ENCODE measurements at regions not wholly inside any gene's neighbourhood (a gene's known extent, or its start where the extent isn't known, plus 50 kb on each side); places are given as distances from the start of the nearest gene placed in this dataset.

DNA sequence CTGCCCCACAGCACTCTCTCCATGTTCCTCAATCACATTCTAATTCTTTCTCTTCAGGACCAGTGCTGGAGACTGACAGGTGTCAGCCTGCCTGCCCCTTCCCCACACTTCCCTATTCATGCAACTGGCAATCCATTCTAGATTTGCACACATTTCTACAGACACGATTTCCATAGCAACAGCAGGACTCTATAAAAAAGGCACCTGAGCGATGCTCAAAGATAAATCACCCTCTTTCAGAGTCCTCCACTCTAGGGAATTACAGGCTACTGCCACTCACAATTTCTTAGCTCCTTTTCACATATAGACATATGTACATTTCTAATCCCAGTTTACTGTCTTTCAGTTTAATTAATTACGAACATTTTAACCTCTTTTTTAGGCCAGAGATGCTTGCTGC, 118.1 kb upstream of the ANKRD1 start:
- DNase-seq = no peak

DNA sequence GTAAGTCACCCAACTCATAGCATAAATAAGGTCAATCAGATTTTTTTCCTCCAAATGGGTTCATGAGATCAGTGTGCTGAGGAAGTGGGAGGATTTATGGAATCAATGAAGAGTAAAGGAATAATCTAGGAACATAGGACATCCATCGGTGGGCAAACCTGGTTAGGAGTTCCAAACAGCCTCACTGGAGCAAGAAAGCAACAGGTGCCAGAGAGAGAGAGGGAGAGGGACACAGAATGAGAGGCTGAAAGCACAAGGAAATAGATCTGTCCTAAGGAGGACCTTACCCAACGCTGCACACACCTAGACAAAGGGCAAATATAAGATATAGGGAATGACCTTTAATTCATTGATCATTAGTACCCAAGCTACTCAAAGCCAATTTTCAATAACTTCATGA, 119.5 kb upstream of the ANKRD1 start:
- no peak for DNase-seq

DNA sequence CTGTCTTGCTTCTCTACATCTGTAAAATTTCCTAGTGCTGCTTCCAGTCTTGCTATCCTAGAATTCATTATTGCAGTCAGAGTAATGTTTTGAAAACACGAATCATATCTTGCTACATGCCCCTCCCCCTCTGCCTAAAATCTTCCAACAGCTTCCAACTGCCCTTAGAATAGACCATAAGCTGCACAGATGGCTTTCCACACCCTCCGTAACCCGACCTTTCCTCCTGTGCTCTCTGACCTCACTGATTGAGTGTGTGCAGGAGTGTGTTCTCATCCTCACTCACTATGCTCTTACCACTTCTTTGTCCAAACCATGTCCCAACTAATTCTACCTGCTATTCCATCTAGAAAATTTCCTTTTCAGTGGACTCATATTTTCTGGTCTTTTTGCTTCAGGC, 121.2 kb upstream of the ANKRD1 start:
- DNase-seq = no peak

DNA sequence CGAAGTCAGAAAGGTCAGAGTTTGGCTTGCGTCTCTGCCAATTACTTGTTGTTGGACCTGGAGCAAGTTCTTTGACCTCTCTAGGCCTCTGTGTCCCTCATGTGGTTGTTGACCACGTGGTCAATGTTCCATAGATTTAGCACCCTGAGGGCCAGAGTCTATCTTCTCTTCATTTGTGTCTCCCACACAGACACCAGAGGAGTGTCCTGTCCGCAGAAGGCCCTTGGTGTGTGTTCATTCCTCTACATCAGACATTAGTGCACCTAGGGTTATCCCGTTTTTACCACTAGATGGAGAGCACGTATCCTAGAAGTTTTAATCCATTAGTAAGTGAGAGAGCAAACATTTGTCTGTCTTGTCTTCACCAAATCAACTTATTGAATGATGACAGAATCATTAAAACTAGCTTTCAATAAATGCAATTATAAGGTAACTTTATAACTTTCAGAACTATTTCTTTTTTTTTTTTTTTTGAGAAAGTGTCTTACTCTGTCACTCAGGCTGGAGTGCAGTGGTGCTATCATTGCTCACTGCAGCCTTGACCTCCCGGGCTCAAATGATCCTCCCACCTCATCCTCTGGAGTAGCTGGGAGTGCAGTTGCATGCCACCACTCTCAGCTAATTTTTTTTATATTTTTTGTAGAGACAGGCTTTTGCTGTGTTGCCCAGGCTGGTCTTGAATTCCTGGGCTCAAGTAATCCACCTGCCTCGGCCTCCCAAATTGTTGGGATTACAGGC, 122.5 kb upstream of the ANKRD1 start:
- DNase-seq = no peak

DNA sequence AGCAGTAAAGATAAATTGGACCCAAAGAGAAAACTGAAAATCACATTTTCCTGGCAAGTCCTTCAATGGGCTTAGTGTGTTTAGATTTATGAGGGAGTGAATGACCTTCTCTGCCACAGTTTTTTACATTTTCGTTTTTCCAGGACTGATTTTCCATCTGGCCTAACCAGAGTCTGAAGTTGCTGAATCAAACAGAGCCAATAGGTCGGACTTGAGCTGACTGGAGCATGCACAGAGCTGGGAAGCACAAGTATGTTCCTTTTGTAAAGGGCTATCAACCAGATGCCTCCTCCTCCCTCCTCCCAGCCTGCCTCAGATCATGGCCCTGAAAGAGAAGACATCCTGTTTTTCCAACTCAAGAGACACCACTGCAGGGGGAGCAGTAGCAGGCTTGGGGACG, 126.0 kb upstream of the ANKRD1 start:
- no peak for DNase-seq

DNA sequence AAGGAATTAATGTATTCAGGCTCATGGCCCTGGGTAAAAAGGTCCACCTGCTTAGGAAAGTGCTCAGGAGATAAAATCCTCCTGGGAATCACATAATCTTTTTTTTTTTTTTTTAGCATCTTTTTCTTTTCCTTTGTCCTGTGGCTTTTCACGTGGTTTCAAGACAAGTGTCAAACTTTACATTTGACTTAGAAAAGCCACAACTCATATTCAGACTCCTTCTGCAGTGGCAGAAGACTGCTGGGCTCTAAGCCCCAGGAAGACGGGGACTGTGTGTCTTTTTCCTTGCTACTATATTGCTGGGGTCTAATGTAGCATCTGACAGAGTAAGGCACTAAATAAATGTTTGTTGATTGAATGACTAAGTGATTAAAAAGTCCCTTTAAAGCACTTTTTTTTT, 127.5 kb upstream of the ANKRD1 start:
- no peak for DNase-seq

DNA sequence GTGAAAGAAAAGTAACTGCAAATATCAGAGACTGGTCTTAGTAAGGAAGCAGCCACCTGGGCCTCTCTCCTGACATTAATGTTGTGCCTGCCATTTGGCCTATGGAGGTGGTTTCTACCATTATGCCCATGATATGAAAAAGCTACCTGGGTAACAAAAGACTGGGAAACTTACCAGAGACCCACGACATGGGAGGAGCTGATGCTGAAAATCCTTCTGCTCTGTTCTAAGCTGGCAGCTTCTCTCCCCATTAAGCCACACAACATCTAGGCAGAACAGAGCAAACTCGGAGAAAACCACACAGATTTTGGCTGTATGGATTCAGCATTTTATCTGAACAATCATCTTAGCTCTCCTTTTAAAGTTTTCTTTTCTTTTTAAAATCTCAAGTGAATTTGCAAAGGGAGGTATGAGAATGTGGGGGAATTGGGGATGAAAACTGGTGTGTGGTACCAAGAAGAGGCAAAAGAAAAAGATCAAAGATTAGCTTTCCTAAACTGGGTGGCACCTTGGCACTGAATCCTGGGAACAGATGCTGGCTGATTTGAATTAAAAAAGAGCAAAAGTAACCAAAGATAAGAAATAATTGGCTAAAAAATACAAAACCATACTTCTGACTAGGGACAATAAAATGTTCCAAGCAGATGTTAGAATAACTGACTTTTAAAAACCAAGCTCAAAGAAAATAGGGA, 128.6 kb upstream of the ANKRD1 start:
- no peak for DNase-seq

DNA sequence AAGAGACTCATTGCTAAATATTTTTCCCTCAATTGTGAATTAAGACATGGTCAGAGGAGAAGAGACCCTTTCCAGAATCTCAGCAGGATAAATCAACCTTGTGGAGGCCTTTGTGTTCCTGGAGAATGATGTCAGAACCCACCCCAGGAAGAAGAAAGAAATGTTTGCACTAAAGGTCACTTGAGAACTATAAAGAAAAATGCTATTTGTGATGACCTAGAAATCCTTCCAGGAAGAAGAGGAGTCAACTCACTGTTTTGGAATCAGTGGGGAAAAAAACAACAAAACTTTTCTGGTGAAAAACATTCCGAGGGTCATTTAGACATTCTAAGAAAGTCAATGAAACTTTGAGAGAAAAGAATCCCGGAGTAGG, 129.1 kb upstream of the ANKRD1 start:
- no peak for DNase-seq

DNA sequence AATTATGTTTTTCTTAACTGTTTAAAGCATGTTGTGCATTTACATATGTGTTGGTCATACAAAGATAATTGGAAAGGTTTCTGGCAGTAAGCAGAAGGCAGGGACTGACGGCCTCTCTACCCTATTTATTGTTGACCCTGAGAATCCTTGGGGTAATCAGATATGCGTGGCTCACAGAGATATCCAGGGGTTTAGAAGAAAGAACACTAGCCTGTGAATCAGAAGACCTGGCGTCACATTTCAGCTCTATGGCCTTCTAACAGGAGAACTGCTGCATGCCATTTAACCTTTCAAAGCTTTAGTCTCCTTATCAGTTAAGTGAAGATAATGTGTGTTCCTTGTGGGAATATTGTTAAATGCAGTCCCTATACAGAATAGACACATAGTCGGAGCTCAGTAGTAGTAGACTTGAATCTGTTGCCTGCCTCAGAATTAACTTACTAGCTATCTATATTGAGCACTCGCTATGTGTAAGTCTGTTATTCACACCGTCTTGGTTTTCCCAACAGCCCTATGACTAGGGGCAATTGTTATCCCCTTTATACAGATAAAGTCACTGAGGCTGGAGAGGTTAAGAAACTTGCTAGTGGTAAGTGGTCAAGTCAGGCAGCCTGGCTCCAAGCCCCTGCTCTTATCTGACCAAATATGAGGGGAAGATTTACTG, 129.6 kb upstream of the ANKRD1 start:
- DNase-seq = no peak

DNA sequence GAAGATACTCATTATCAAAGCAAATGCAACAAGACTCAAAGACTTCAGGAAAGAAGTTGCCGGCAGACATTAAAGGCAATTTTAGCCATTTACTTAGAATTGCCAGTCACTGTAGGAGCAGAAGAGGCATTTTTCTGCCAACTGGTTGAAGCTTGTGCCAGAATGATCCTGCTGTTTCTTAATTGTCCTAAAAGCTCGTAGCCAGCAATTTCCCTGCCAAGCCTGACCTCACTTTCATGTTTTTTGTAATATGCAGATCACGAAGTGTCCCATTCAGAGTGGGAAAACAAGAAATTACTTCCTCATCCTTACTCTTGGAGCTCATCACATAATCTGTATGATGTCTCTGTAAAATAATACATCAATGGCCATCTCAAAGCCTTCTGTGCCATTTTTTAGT, 130.9 kb upstream of the ANKRD1 start:
- no peak for DNase-seq

DNA sequence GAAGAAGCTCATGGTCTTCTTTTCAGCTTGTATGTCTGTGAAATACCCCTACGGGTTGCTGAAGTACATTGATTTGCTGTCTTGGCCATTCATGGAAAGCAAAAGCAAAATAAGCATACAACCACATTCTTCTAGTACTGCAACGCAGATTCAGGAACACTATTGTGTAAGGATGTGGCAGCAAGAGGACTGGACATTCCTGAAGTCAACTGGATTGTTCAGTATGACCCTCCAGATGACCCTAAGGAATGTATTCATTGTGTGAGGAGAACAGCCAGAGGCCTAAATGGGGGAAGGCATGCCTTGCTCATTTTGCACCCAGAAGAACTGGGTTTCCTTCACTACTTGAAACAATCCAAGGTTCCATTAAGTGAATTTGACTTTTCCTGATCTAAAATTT, 133.4 kb upstream of the ANKRD1 start:
- no peak for DNase-seq

DNA sequence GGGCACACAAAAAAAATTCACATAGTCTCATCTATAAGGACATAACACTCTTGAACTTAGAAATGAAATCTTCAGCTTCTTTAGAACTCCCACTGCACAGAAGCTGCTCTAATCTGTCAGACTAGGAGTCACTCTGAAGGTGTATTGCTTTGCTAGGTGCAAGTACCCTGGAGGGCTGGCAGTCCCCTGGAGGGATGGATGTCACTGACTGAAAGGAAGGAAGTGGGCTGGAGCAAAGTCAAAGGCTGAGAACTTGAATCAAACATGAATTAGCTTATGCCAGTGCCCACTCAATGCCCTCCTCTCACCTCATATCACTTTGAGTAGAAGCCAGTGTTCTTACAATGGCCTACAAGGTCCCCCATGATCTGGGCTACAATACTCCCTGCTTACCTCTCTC, 140.3 kb upstream of the ANKRD1 start:
- no peak for DNase-seq

DNA sequence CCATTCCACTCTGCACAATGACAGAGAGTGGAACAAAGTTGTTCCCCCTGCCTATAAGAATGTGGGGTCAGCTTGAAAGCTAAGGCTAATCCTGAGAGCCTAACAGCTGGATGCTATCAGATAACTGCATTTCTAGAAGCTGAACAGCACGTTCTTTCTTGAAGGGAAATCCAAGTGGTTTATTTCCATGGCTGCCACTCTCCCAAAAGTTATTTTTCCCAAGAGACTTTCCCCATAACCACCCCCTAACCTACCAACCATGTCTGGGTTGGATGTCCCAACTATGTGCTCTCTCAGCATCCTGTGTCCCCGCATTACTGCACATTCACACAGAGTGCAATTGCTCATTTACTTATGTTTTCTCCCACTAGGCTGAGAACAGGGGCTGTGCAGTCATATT, 140.7 kb upstream of the ANKRD1 start:
- DNase-seq = peak; percentile 43

DNA sequence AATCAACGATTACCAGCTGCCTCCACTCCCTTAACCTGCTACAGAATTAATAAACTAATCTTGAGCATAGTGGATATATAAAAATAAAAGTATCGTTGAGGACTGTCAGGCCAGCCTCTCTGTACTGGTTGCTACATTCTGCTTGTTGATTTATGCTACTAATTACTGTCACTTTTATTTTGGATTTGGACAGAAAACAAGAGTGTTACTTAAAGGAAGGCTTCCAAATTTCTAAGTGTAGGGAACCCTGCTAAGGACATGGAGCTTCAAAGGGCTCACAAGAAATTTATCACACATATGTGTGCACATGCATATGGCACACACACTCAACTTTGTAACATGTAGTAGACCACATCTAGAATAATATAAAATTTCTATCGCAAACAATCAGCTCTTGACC, 141.2 kb upstream of the ANKRD1 start:
- DNase-seq = no peak

DNA sequence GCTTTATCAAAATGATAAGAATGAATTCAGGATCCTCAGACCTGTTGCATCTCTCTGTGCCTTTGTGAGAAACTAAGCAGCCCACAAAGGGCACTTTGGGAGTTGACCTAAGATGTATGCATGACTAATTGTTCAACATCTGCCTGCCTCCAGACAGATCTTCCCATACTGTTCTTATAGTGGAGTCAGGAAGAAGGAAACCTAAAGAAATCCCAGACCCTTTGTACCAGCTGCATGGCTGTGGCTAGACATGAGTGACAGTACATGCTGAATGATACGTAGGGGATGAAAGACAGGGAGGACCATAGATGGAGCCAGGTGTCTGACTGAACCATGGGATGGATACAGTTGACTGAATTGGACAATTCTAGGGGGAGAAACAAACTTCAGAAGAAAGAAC, 148.7 kb upstream of the PCGF5 start:
- DNase-seq = no peak

DNA sequence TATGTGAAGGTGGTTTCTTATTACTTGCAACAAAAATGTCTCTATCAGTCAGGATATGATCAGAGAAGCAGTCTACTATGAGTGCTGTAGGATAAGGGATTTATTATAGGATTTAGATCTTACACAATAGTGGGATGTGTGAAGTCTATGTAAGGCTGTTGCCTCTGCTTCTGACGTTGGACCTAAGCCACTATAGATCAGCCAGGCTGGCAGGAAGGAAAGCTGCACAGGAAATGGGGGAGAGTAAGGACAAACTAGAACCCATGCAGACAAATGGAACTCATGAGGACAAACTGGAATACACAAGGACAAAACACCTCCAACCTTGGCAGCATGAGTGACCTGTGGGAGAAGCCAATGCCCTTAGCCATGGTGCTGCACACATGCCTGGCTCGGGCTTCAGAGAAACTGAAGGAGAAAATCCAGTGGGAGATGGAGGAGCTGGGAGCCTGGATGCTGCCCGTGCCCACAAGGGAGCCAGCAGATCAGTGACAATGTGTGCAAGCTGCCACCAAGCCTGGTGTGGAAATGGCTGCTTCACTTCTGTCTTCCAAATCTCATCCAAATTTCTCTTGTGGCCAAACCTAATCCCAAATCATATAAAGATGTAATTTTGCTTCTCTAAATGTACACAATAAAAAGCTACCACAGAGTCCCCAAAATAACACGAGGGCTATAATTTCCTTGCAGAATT, 147.0 kb upstream of the PCGF5 start:
- no peak for DNase-seq

DNA sequence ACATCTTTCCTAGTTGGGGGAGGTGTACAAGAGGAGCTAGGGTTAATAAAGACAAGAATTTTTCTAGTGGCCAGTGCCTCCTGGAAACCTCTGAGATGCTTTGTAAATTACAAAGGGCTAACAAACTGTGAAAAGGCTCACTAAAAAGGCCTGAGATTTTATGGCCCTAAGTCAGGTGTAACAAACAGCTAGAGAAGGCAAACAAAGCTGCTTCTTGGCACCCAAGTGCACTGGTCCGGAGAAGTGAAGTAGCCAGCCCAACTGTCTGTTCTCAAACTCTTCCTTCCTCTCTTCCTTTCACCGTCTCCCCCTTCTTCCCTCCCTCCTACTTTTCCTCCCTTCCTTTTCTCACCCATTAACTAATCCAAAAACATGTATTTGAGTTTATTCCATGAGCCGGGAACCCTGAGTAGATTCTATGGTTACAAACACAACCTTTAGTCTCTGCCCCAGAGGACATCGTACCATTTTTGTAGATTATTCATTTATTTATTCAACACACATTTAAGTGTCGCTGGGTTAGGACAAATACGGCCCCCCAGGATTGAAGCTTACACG, 143.4 kb upstream of the PCGF5 start:
- no peak for DNase-seq

DNA sequence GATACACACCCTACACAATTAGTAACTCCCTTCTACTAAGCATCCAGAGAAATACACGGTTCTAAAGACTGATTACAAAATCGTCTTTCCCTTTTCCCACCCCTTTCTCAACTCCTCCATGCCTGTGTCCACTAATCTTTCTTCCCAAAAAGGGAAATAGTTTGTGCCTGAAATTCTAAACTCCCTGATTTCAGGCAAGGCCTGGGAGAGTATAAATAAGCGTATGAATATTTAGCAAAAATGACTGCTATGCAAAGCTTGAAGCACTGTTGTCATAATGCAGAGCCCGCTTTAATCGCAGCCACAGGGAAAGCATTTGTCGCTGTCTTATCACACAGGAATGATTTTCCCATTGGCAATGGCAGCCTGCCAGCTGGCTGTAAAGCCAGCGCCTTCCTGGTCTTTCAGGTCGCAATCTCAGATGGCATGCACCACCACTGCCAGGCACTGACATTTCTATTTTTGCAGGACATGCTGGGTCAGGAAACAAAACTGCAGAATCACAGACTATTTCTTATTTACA, 142.9 kb upstream of the PCGF5 start:
- DNase-seq = peak; percentile 17

DNA sequence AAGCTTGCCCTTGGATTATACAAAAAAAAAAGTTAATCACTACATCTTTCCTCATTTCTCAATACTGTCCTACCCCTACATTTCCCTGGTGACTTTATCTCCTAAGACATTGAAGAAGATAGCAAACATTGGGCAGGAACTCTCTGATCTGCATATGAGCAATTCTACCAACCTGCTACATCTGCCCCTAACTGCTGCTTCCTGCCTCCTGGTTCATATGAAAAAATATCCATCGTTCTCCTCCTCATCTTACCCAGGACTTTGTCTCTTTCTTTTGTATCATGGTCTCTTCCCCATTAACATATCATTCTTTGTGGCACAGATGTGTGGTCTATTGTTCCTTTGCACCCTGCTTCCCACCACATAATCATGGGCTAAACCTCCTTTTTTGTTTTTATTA, 139.7 kb upstream of the PCGF5 start:
- no peak for DNase-seq

DNA sequence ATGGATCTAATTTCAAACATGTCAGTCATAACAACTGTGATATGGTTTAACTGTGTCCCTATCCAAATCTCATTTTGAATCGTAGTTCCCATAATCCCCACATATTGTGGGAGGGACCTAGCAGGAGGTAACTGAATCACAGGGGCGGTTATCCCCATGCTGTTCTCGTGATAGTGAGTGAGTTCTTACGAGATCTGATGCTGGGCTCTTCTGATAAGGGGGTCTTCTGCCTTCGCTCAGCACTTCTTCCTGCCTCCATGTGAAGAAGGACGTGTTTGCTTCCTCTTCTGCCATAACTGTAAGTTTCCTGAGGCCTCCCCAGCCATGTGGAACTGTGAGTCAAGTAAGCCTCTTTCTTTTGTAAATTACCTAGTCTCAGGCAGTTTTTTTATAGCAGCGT, 138.0 kb upstream of the PCGF5 start:
- no peak for DNase-seq

DNA sequence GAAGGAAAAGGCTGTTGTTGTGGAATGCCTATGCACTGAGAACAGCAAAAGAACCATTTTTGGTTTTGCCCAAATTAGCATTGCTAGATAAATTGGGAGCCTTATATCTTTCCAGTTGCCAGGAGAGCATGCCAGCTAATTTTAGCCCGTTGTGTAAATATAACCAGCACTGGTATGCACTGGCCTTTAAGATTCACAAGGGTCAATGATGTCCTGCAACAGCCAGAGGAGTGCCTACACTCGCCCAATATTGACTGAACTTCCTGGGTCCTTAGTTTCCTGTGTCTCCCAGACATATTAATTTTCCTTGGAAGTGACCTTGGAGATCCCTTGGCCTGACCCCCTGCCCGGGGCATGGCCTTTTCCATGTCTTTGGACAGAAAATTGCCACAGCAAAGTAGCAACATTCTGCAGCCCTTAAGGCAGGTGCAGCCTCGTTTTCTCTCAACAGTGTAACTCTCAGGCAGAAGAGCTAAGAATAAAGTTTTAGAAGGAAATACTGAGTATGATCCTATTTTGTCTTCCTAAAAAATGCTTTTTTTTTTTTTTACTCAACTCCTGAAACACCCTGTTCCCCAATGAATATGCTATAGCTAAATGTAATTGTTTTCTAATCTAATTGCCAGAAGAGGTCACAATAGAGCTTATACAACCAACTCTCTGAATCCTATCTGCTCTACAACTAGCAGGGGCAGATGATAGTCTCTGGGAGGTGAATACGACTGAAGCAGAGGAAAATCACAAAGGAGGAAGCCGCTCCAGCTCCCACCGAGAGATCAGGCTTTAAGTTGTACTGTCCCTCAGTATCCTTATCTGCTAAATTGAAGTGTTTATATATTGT, 131.9 kb upstream of the PCGF5 start:
- no peak for DNase-seq

Data from right kidney (tissue), 1 donor.